GM23338 (cell line): ENCODE measurements at regions not wholly inside any gene's neighbourhood (a gene's known extent, or its start where the extent isn't known, plus 50 kb on each side); places are given as distances from the start of the nearest gene placed in this dataset.

ENCODE experiments used
- ATAC-seq: fragments of 200-7000 bp; cut with Tn5 transposase; 3 replicates; pipeline ENCODE4 v1.9.1; 2020
- DNase-seq: peaks from one replicate; pipeline ENCODE4 v3.0.0-alpha.2; 2015; ENCODE audit warnings: low spot score
- H2AFZ ChIP-seq: fragments of 200-600 bp; sonication (generic); 2 replicates; pipeline ENCODE4 v1.8.0; 2016; ENCODE audit warnings: antibody characterized with exemption, mild to moderate bottlenecking, moderate library complexity
- H3F3A ChIP-seq: fragments of 200-600 bp; sonication (generic); replicated peaks from 2 replicates; pipeline ENCODE4 v1.8.0; 2017; ENCODE audit warnings: antibody characterized with exemption, mixed run types, low read depth
- H3K27ac ChIP-seq: fragments of 200-600 bp; sonication (generic); 2 replicates; pipeline ENCODE4 v1.6.1; 2016; ENCODE audit warnings: low read depth
- H3K27me3 ChIP-seq: fragments of 200-600 bp; sonication (generic); 2 replicates; pipeline ENCODE4 v1.8.0; 2016; ENCODE audit warnings: mild to moderate bottlenecking, mixed run types, moderate library complexity; ENCODE audit not compliant: insufficient read depth
- H3K36me3 ChIP-seq: fragments of 200-600 bp; sonication (generic); 2 replicates; pipeline ENCODE4 v1.8.0; 2016; ENCODE audit warnings: mild to moderate bottlenecking; ENCODE audit not compliant: insufficient read depth
- H3K4me1 ChIP-seq: fragments of 200-600 bp; sonication (generic); 2 replicates; pipeline ENCODE4 v1.8.0; 2016; ENCODE audit warnings: mild to moderate bottlenecking, moderate library complexity; ENCODE audit not compliant: insufficient read depth
- H3K4me2 ChIP-seq: fragments of 200-600 bp; sonication (generic); 2 replicates; pipeline ENCODE4 v1.7.1; 2017; ENCODE audit warnings: mixed run types
- H3K4me3 ChIP-seq: fragments of 200-600 bp; sonication (generic); 2 replicates; pipeline ENCODE4 v1.6.1; 2016; ENCODE audit warnings: mixed run types
- H3K79me2 ChIP-seq: fragments of 200-600 bp; sonication (generic); replicated peaks from 2 replicates; pipeline ENCODE4 v1.8.0; 2017; ENCODE audit warnings: mild to moderate bottlenecking; ENCODE audit not compliant: insufficient read depth
- H3K9me2 ChIP-seq: fragments of 200-600 bp; sonication (generic); 2 replicates; pipeline ENCODE4 v1.8.0; 2017; ENCODE audit not compliant: insufficient read depth
- H4K20me1 ChIP-seq: fragments of 200-600 bp; sonication (generic); replicated peaks from 2 replicates; pipeline ENCODE4 v1.8.0; 2017; ENCODE audit warnings: mild to moderate bottlenecking; ENCODE audit not compliant: insufficient read depth
- H3K27ac Mint-ChIP-seq: 2 replicates; pipeline ENCODE4 v1.8.0; 2020; ENCODE audit warnings: inconsistent platforms, mild to moderate bottlenecking, moderate library complexity, mixed read lengths
- H3K27me3 Mint-ChIP-seq: 3 replicates; pipeline ENCODE4 v1.8.0; 2022; ENCODE audit warnings: low read depth, mild to moderate bottlenecking, moderate library complexity, mixed read lengths, inconsistent platforms; ENCODE audit not compliant: insufficient read depth, poor library complexity
- H3K36me3 Mint-ChIP-seq: 3 replicates; pipeline ENCODE4 v1.8.0; 2021; ENCODE audit warnings: low read depth, mild to moderate bottlenecking, inconsistent platforms, moderate library complexity, mixed read lengths
- H3K4me1 Mint-ChIP-seq: 3 replicates; pipeline ENCODE4 v1.8.0; 2020; ENCODE audit warnings: mild to moderate bottlenecking, inconsistent platforms, mixed read lengths
- H3K4me3 Mint-ChIP-seq: 3 replicates; pipeline ENCODE4 v1.8.0; 2021; ENCODE audit warnings: moderate library complexity, mild to moderate bottlenecking, inconsistent platforms, mixed read lengths
- H3K9me3 Mint-ChIP-seq: 3 replicates; pipeline ENCODE4 v1.8.0; 2020; ENCODE audit warnings: moderate library complexity, mild to moderate bottlenecking, inconsistent platforms, mixed read lengths
- EZH2phosphoT487 ChIP-seq: fragments of 200-600 bp; sonication (generic); IDR thresholded peaks from one replicate; pipeline ENCODE4 v1.8.1; 2018; ENCODE audit warnings: antibody characterized with exemption; ENCODE audit not compliant: unreplicated experiment
- JUNB ChIP-seq: IDR thresholded peaks from one replicate; pipeline ENCODE4 v1.6.1; 2016; ENCODE audit warnings: antibody characterized with exemption; ENCODE audit not compliant: unreplicated experiment
- NANOG ChIP-seq: IDR thresholded peaks from 2 replicates; pipeline ENCODE4 v1.6.1; 2016; ENCODE audit warnings: antibody characterized with exemption, borderline replicate concordance
- ZNF114 ChIP-seq: fragments of 250-450 bp; sonication (Bioruptor Pico); IDR thresholded peaks from 2 replicates; pipeline ENCODE4 v1.5.0; 2020; ENCODE audit warnings: mild to moderate bottlenecking, moderate library complexity
- ZNF331 ChIP-seq: fragments of 250-450 bp; sonication (Bioruptor Pico); IDR thresholded peaks from 2 replicates; pipeline ENCODE4 v1.5.0; 2020; ENCODE audit warnings: low read depth, mild to moderate bottlenecking, moderate library complexity
- TF ChIP-seq, protein P1 (sequence below): IDR thresholded peaks from one replicate; pipeline ENCODE4 v1.6.1; 2018; ENCODE audit warnings: antibody characterized with exemption; ENCODE audit not compliant: unreplicated experiment
- TF ChIP-seq, protein P2 (sequence below): fragments of 250-450 bp; sonication (Bioruptor Pico); IDR thresholded peaks from 2 replicates; pipeline ENCODE4 v1.5.0; 2020; ENCODE audit warnings: mild to moderate bottlenecking, moderate library complexity

DNA sequence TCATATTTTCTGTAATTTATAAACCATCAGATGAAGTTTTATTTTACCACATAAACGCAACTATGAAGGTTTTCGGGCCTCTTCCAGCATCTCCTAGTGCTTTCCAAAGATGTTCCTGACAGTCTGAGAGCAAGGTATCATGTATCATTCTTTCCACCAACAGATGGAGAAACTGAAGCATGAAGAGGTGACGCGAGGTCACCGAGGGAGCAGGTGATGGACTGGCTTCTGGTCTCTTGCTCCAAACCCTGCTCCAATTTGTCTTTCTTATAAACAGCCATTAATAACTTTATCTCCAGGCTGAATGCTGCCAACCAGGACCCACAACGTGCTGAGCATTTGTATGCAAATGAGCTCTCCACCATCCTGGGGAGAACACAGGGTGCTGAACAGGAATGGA lies 86.3 kb upstream of the MAML3 start:
- DNase-seq (no peak), ATAC-seq (no peak)
- no peaks in the 10 kb centered on the region for H3K9me2 ChIP-seq
- H3K9me3 Mint-ChIP-seq, result no peaks in the 10 kb centered on the region
- H3K4me3 Mint-ChIP-seq, result no peak overlapping the region
- no peak overlapping the region for H3K27ac Mint-ChIP-seq
- H2AFZ ChIP-seq, result no peak overlapping the region
- no peaks in the 10 kb centered on the region for H3K36me3 ChIP-seq
- H4K20me1 ChIP-seq, result no peaks in the 10 kb centered on the region
- H3K4me1 Mint-ChIP-seq, result peaks cover 64% of the 10 kb centered on the region
- H3K27me3 Mint-ChIP-seq, result peaks cover 14% of the 10 kb centered on the region
- peaks cover 46% of the 10 kb centered on the region for H3K4me1 ChIP-seq
- no peak overlapping the region for H3K4me2 ChIP-seq
- no peak overlapping the region for H3K4me3 ChIP-seq
- no peaks in the 10 kb centered on the region for H3K36me3 Mint-ChIP-seq
- H3K27ac ChIP-seq, result no peak overlapping the region
- no peaks in the 10 kb centered on the region for H3K79me2 ChIP-seq
- no peak for TF ChIP-seq NANOG
- TF ChIP-seq, protein P1, sequence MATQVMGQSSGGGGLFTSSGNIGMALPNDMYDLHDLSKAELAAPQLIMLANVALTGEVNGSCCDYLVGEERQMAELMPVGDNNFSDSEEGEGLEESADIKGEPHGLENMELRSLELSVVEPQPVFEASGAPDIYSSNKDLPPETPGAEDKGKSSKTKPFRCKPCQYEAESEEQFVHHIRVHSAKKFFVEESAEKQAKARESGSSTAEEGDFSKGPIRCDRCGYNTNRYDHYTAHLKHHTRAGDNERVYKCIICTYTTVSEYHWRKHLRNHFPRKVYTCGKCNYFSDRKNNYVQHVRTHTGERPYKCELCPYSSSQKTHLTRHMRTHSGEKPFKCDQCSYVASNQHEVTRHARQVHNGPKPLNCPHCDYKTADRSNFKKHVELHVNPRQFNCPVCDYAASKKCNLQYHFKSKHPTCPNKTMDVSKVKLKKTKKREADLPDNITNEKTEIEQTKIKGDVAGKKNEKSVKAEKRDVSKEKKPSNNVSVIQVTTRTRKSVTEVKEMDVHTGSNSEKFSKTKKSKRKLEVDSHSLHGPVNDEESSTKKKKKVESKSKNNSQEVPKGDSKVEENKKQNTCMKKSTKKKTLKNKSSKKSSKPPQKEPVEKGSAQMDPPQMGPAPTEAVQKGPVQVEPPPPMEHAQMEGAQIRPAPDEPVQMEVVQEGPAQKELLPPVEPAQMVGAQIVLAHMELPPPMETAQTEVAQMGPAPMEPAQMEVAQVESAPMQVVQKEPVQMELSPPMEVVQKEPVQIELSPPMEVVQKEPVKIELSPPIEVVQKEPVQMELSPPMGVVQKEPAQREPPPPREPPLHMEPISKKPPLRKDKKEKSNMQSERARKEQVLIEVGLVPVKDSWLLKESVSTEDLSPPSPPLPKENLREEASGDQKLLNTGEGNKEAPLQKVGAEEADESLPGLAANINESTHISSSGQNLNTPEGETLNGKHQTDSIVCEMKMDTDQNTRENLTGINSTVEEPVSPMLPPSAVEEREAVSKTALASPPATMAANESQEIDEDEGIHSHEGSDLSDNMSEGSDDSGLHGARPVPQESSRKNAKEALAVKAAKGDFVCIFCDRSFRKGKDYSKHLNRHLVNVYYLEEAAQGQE, result no peak
- H3F3A ChIP-seq, result 0 out of 2 replicates have a peak, but pooled peaks cover 5% of the 10 kb centered on the region
- no peaks in the 10 kb centered on the region for H3K27me3 ChIP-seq

DNA sequence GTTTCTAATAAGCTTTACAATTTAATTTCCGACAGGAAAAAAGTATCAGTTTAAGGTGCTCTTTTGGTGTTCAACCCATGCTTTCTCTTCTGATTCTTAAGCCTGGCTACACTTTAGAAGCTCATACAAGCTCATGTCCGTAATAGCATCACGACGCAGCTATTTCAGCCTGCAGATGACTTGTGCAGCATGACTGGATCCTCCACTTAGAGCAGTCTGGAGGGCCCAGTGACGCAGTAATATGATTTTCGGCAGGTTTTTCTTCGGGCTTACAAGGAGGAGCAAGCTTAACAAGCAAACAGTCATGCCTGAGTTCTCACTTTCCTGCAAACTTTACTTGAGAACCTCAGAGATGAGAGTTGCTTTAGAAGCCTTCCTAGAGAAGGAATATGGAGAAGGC lies 85.3 kb upstream of the MAML3 start:
- H3K36me3 ChIP-seq, result no peaks in the 10 kb centered on the region
- TF ChIP-seq EZH2phosphoT487 (no peak), ZNF331 (CRISPR knock-in tag) (no peak), ZNF114 (CRISPR knock-in tag) (no peak), JUNB (no peak)
- TF ChIP-seq, protein P2, sequence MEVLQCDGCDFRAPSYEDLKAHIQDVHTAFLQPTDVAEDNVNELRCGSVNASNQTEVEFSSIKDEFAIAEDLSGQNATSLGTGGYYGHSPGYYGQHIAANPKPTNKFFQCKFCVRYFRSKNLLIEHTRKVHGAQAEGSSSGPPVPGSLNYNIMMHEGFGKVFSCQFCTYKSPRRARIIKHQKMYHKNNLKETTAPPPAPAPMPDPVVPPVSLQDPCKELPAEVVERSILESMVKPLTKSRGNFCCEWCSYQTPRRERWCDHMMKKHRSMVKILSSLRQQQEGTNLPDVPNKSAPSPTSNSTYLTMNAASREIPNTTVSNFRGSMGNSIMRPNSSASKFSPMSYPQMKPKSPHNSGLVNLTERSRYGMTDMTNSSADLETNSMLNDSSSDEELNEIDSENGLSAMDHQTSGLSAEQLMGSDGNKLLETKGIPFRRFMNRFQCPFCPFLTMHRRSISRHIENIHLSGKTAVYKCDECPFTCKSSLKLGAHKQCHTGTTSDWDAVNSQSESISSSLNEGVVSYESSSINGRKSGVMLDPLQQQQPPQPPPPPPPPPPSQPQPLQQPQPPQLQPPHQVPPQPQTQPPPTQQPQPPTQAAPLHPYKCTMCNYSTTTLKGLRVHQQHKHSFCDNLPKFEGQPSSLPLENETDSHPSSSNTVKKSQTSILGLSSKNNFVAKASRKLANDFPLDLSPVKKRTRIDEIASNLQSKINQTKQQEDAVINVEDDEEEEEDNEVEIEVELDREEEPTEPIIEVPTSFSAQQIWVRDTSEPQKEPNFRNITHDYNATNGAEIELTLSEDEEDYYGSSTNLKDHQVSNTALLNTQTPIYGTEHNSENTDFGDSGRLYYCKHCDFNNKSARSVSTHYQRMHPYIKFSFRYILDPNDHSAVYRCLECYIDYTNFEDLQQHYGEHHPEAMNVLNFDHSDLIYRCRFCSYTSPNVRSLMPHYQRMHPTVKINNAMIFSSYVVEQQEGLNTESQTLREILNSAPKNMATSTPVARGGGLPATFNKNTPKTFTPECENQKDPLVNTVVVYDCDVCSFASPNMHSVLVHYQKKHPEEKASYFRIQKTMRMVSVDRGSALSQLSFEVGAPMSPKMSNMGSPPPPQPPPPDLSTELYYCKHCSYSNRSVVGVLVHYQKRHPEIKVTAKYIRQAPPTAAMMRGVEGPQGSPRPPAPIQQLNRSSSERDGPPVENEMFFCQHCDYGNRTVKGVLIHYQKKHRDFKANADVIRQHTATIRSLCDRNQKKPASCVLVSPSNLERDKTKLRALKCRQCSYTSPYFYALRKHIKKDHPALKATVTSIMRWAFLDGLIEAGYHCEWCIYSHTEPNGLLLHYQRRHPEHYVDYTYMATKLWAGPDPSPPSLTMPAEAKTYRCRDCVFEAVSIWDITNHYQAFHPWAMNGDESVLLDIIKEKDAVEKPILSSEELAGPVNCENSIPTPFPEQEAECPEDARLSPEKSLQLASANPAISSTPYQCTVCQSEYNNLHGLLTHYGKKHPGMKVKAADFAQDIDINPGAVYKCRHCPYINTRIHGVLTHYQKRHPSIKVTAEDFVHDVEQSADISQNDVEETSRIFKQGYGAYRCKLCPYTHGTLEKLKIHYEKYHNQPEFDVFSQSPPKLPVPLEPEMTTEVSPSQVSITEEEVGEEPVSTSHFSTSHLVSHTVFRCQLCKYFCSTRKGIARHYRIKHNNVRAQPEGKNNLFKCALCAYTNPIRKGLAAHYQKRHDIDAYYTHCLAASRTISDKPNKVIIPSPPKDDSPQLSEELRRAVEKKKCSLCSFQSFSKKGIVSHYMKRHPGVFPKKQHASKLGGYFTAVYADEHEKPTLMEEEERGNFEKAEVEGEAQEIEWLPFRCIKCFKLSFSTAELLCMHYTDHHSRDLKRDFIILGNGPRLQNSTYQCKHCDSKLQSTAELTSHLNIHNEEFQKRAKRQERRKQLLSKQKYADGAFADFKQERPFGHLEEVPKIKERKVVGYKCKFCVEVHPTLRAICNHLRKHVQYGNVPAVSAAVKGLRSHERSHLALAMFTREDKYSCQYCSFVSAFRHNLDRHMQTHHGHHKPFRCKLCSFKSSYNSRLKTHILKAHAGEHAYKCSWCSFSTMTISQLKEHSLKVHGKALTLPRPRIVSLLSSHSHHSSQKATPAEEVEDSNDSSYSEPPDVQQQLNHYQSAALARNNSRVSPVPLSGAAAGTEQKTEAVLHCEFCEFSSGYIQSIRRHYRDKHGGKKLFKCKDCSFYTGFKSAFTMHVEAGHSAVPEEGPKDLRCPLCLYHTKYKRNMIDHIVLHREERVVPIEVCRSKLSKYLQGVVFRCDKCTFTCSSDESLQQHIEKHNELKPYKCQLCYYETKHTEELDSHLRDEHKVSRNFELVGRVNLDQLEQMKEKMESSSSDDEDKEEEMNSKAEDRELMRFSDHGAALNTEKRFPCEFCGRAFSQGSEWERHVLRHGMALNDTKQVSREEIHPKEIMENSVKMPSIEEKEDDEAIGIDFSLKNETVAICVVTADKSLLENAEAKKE (CRISPR knock-in tag), result no peak
- DNase-seq (no peak), ATAC-seq (no peak)
- no peaks in the 10 kb centered on the region for H3K79me2 ChIP-seq
- no peak overlapping the region for H2AFZ ChIP-seq
- Mint-ChIP-seq H3K27me3 (peaks cover 14% of the 10 kb centered on the region), H3K4me3 (no peak overlapping the region), H3K9me3 (no peaks in the 10 kb centered on the region), H3K36me3 (no peaks in the 10 kb centered on the region), H3K4me1 (peaks cover 71% of the 10 kb centered on the region), H3K27ac (no peak overlapping the region)
- H3K27ac ChIP-seq, result no peak overlapping the region
- no peaks in the 10 kb centered on the region for H3K9me2 ChIP-seq
- no peak overlapping the region for H3K4me3 ChIP-seq
- H4K20me1 ChIP-seq, result no peaks in the 10 kb centered on the region
- H3K4me2 ChIP-seq, result no peak overlapping the region
- H3K27me3 ChIP-seq, result no peaks in the 10 kb centered on the region
- 0 out of 2 replicates have a peak, but pooled peaks cover 5% of the 10 kb centered on the region for H3F3A ChIP-seq
- H3K4me1 ChIP-seq, result peaks cover 46% of the 10 kb centered on the region
